GM12878 (cell line): ENCODE measurements at regions not wholly inside any gene's neighbourhood (a gene's known extent, or its start where the extent isn't known, plus 50 kb on each side); places are given as distances from the start of the nearest gene placed in this dataset.

Experiments used
- CTCF ChIP-seq, 3 experiments: IDR thresholded peaks in 2 of 3; conservative IDR thresholded peaks in 1 of 3; 2 replicates each; pipeline ENCODE4 v1.5.1; 2011; ENCODE audit warnings: low read depth in 3 of 3, low read length in 3 of 3, mild to moderate bottlenecking in 3 of 3, control low read depth in 2 of 3, moderate library complexity in 2 of 3, inconsistent platforms in 1 of 3, mixed read lengths in 1 of 3; ENCODE audit not compliant: control insufficient read depth in 2 of 3, insufficient read depth in 1 of 3; ENCODE audit errors: extremely low read depth in 1 of 3
- MAX ChIP-seq: IDR thresholded peaks from 2 replicates; pipeline ENCODE4 v1.6.1; 2012; ENCODE audit warnings: low read depth, low read length, improper control_type of control experiment
- STAT1 ChIP-seq: fragments of 450-650 bp; conservative IDR thresholded peaks from 2 replicates; pipeline ENCODE4 v1.6.1; 2014; ENCODE audit warnings: antibody characterized with exemption, mild to moderate bottlenecking
- ZBTB11 ChIP-seq: fragments of 450-650 bp; formaldehyde crosslinking; IDR thresholded peaks from 2 replicates; pipeline ENCODE4 v1.5.0; 2022; ENCODE audit warnings: mild to moderate bottlenecking, missing genetic modification characterization

GRCh38 chr16:51697454-51697853 is 546.4 kb upstream of the SALL1 start:
- TF ChIP-seq CTCF (IDR thresholded peaks at IDR 0.05 in 2 of 3, conservative IDR thresholded peaks at IDR 0.05 in 1 of 3; ENCODE audit: control insufficient read depth in 2 of 3, extremely low read depth in 1 of 3, insufficient read depth in 1 of 3, low read depth in 3 of 3, low read length in 3 of 3) (no peak), MAX (no peak), ZBTB11 (CRISPR knock-in tag) (no peak), STAT1 (no peak)
